Neural cell (in vitro differentiated cells): ENCODE measurements at regions not wholly inside any gene's neighbourhood (a gene's known extent, or its start where the extent isn't known, plus 50 kb on each side); places are given as distances from the start of the nearest gene placed in this dataset.

ENCODE experiments used
- H2AFZ ChIP-seq: fragments of 200-600, 300-800 bp; sonication (generic), shearing (Covaris generic); 2 replicates; pipeline ENCODE4 v1.6.0; 2014; ENCODE audit warnings: low read depth, mild to moderate bottlenecking, antibody characterized with exemption, low read length, moderate library complexity
- H3F3A ChIP-seq: fragments of 200-600 bp; shearing (Covaris generic); 2 replicates; pipeline ENCODE4 v1.6.1; 2016; ENCODE audit warnings: mild to moderate bottlenecking, moderate library complexity, mixed read lengths, antibody characterized with exemption, low read length; ENCODE audit not compliant: insufficient read depth, poor library complexity, severe bottlenecking
- H3K27ac ChIP-seq: fragments of 200-600, 300-800 bp; sonication (generic), shearing (Covaris generic); 2 replicates; pipeline ENCODE4 v1.5.1; 2014; ENCODE audit warnings: mild to moderate bottlenecking, low read length, moderate library complexity
- H3K27me3 ChIP-seq: fragments of 300-800, 200-600 bp; sonication (generic), shearing (Covaris generic); 2 replicates; pipeline ENCODE4 v1.6.0; 2014; ENCODE audit warnings: mild to moderate bottlenecking, low read depth, low read length, moderate library complexity; ENCODE audit not compliant: insufficient read depth
- H3K36me3 ChIP-seq: fragments of 300-800, 200-600 bp; sonication (generic), shearing (Covaris generic); 2 replicates; pipeline ENCODE4 v1.5.1; 2014; ENCODE audit warnings: mild to moderate bottlenecking, antibody characterized with exemption, low read length, moderate library complexity; ENCODE audit not compliant: insufficient read depth
- H3K4me2 ChIP-seq: fragments of 300-800, 200-600 bp; sonication (generic), shearing (Covaris generic); 2 replicates; pipeline ENCODE4 v1.6.0; 2014; ENCODE audit warnings: mild to moderate bottlenecking, low read length
- H3K4me3 ChIP-seq: fragments of 300-800, 200-600 bp; sonication (generic), shearing (Covaris generic); 2 replicates; pipeline ENCODE4 v1.5.1; 2014; ENCODE audit warnings: mild to moderate bottlenecking, low read length, moderate library complexity
- H3K79me2 ChIP-seq: fragments of 200-600 bp; shearing (Covaris generic); replicated peaks from 2 replicates; pipeline ENCODE4 v1.6.0; 2014; ENCODE audit warnings: mild to moderate bottlenecking, low read length, moderate library complexity; ENCODE audit not compliant: insufficient read depth
- H3K9ac ChIP-seq: fragments of 300-800, 200-600 bp; sonication (generic), shearing (Covaris generic); 2 replicates; pipeline ENCODE4 v1.6.1; 2016; ENCODE audit warnings: mild to moderate bottlenecking, low read length, mixed read lengths
- H3K9me2 ChIP-seq: fragments of 200-600 bp; shearing (Covaris generic); 2 replicates; pipeline ENCODE4 v1.6.1; 2016; ENCODE audit warnings: mild to moderate bottlenecking, low read length, mixed read lengths; ENCODE audit not compliant: insufficient read depth
- H3K9me3 ChIP-seq: fragments of 200-600, 300-800 bp; sonication (generic), shearing (Covaris generic); 2 replicates; pipeline ENCODE4 v1.6.1; 2016; ENCODE audit warnings: mild to moderate bottlenecking, mixed run types, low read length, moderate library complexity, mixed read lengths
- H4K20me1 ChIP-seq: fragments of 200-600 bp; shearing (Covaris generic); 2 replicates; pipeline ENCODE4 v1.6.1; 2016; ENCODE audit warnings: mild to moderate bottlenecking, mixed run types; ENCODE audit not compliant: insufficient read depth
- EP300 ChIP-seq: fragments of 450-650 bp; conservative IDR thresholded peaks from 2 replicates; pipeline ENCODE4 v1.6.1; 2014; ENCODE audit warnings: antibody characterized with exemption, mild to moderate bottlenecking, moderate library complexity; ENCODE audit not compliant: poor library complexity, severe bottlenecking
- EZH2 ChIP-seq: fragments of 200-600, 300-800 bp; shearing (Covaris generic), sonication (generic); IDR thresholded peaks from 2 replicates; pipeline ENCODE4 v1.6.1; 2014; ENCODE audit warnings: antibody characterized with exemption, low read length, borderline replicate concordance, mild to moderate bottlenecking; ENCODE audit not compliant: insufficient read depth, poor library complexity, severe bottlenecking
- MXI1 ChIP-seq: fragments of 450-650 bp; conservative IDR thresholded peaks from 2 replicates; pipeline ENCODE4 v1.6.1; 2014; ENCODE audit warnings: antibody characterized with exemption, mild to moderate bottlenecking; ENCODE audit not compliant: poor library complexity, severe bottlenecking
- POLR2AphosphoS5 ChIP-seq: IDR thresholded peaks from 2 replicates; pipeline ENCODE4 v1.6.1; 2012
- RAD21 ChIP-seq: fragments of 450-650 bp; conservative IDR thresholded peaks from 2 replicates; pipeline ENCODE4 v1.6.1; 2014; ENCODE audit warnings: antibody characterized with exemption, mild to moderate bottlenecking, moderate library complexity
- SMC3 ChIP-seq: fragments of 450-650 bp; conservative IDR thresholded peaks from 2 replicates; pipeline ENCODE4 v1.6.1; 2014; ENCODE audit warnings: antibody characterized with exemption, mild to moderate bottlenecking, moderate library complexity; ENCODE audit not compliant: poor library complexity
- TAF1 ChIP-seq: IDR thresholded peaks from 2 replicates; pipeline ENCODE4 v1.6.1; 2012; ENCODE audit warnings: low read depth
- TF ChIP-seq, protein P1 (sequence below): fragments of 450-650 bp; IDR thresholded peaks from 2 replicates; pipeline ENCODE4 v1.5.1; 2014; ENCODE audit warnings: antibody characterized with exemption, mild to moderate bottlenecking, moderate library complexity; ENCODE audit not compliant: poor library complexity, severe bottlenecking
- TF ChIP-seq, protein P2 (sequence below): IDR thresholded peaks from 2 replicates; pipeline ENCODE4 v1.6.1; 2012; ENCODE audit warnings: borderline replicate concordance

DNA sequence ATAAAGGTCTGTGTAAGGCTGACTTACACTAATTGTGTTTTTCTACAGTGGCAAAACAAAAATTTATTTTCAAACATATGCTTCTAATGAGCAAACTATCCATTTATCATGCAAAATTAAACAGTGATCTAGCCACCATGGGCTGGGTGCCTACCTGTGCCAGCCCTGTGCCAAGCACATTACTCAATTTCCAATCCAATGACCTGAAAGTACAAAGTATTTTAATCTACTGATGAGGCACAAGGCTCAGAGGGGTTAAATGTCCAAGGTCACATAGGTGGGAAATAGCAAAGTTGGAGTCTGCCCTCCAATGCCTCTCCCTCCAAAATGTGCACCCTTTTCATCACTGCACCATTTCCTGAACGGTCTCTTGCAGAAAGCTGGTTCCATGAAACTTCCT lies 279.1 kb upstream of the FMN2 start:
- no peaks in the 10 kb centered on the region for H3K36me3 ChIP-seq
- TF ChIP-seq EP300 = no peak
- no peak for TF ChIP-seq EZH2
- H3F3A ChIP-seq = no peaks in the 10 kb centered on the region
- no peak overlapping the region for H3K9ac ChIP-seq
- H3K4me3 ChIP-seq = no peak overlapping the region
- peak overlapping the region; percentile 72 for H3K27ac ChIP-seq
- no peaks in the 10 kb centered on the region for H3K79me2 ChIP-seq
- no peaks in the 10 kb centered on the region for H3K9me2 ChIP-seq
- H2AFZ ChIP-seq = no peak overlapping the region
- H3K4me2 ChIP-seq = no peak overlapping the region
- H3K27me3 ChIP-seq = no peaks in the 10 kb centered on the region
- no peaks in the 10 kb centered on the region for H4K20me1 ChIP-seq
- H3K9me3 ChIP-seq = no peaks in the 10 kb centered on the region

DNA sequence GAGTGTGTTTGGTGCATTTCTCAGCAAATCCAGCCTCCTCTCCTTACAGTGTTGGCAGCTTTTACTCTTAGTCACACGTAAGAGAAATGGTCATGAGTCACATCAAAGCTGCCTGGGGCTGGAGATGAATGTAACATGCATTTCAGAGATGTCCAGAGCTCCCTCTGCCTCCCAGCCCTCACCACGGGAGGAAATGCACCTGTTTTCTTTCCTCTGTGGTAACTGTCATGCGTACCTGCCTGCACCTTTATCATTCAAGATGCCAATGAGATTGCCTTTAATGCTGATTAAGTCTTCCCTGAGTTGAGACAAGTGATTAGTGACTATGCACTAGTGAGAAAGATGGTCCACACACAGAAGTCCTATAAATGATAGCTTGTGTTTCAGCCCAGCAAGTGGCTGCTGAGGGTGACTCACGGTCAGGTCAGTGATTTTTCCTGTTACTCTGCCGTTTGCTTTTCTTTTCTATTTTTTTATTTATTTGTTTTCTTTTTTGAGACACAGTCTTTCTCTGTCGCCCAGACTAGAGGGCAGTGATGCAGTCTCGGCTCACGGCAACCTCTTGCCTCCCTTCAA lies 277.3 kb upstream of the FMN2 start:
- Histone ChIP-seq H4K20me1 (no peaks in the 10 kb centered on the region), H3K27ac (no peak overlapping the region), H3K9me3 (no peaks in the 10 kb centered on the region), H3F3A (no peaks in the 10 kb centered on the region), H3K36me3 (no peaks in the 10 kb centered on the region), H3K9me2 (no peaks in the 10 kb centered on the region), H3K9ac (no peak overlapping the region), H2AFZ (no peak overlapping the region), H3K4me3 (no peak overlapping the region), H3K79me2 (no peaks in the 10 kb centered on the region), H3K27me3 (no peaks in the 10 kb centered on the region), H3K4me2 (no peak overlapping the region)
- TF ChIP-seq MXI1 = no peak
- no peak for TF ChIP-seq SMC3
- no peak for TF ChIP-seq POLR2AphosphoS5
- TF ChIP-seq RAD21 = no peak
- no peak for TF ChIP-seq EZH2
- TF ChIP-seq, protein P1, sequence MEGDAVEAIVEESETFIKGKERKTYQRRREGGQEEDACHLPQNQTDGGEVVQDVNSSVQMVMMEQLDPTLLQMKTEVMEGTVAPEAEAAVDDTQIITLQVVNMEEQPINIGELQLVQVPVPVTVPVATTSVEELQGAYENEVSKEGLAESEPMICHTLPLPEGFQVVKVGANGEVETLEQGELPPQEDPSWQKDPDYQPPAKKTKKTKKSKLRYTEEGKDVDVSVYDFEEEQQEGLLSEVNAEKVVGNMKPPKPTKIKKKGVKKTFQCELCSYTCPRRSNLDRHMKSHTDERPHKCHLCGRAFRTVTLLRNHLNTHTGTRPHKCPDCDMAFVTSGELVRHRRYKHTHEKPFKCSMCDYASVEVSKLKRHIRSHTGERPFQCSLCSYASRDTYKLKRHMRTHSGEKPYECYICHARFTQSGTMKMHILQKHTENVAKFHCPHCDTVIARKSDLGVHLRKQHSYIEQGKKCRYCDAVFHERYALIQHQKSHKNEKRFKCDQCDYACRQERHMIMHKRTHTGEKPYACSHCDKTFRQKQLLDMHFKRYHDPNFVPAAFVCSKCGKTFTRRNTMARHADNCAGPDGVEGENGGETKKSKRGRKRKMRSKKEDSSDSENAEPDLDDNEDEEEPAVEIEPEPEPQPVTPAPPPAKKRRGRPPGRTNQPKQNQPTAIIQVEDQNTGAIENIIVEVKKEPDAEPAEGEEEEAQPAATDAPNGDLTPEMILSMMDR = no peak
- TF ChIP-seq, protein P2, sequence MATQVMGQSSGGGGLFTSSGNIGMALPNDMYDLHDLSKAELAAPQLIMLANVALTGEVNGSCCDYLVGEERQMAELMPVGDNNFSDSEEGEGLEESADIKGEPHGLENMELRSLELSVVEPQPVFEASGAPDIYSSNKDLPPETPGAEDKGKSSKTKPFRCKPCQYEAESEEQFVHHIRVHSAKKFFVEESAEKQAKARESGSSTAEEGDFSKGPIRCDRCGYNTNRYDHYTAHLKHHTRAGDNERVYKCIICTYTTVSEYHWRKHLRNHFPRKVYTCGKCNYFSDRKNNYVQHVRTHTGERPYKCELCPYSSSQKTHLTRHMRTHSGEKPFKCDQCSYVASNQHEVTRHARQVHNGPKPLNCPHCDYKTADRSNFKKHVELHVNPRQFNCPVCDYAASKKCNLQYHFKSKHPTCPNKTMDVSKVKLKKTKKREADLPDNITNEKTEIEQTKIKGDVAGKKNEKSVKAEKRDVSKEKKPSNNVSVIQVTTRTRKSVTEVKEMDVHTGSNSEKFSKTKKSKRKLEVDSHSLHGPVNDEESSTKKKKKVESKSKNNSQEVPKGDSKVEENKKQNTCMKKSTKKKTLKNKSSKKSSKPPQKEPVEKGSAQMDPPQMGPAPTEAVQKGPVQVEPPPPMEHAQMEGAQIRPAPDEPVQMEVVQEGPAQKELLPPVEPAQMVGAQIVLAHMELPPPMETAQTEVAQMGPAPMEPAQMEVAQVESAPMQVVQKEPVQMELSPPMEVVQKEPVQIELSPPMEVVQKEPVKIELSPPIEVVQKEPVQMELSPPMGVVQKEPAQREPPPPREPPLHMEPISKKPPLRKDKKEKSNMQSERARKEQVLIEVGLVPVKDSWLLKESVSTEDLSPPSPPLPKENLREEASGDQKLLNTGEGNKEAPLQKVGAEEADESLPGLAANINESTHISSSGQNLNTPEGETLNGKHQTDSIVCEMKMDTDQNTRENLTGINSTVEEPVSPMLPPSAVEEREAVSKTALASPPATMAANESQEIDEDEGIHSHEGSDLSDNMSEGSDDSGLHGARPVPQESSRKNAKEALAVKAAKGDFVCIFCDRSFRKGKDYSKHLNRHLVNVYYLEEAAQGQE = no peak
- TF ChIP-seq TAF1 = no peak
- no peak for TF ChIP-seq EP300

DNA sequence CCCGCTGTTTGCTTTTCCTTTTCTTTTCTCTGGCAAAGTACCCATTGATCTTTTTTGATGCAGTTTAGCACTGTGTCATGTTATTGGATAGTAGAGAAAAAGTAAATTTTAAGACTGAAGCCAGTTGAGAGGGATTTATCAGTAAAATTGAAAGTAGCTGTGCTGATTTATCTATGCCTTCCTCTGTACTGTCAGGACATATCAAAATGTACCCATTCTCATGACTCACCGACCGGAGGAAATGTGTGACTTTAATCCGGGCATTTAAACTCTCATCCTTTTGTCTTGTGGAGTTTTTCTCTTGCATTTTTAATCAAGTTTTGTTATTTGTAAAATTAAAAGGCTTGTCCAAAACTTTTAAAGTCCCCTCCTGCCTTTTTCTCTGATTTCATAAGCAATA lies 276.6 kb upstream of the FMN2 start:
- Histone ChIP-seq H3K27me3 (no peaks in the 10 kb centered on the region), H2AFZ (no peak overlapping the region)
- TF ChIP-seq RAD21 = no peak
- TF ChIP-seq POLR2AphosphoS5 = no peak
- TF ChIP-seq TAF1 = no peak
- TF ChIP-seq, protein P1 = no peak
- no peak for TF ChIP-seq SMC3
- no peak for TF ChIP-seq MXI1
- TF ChIP-seq, protein P2 = no peak
- TF ChIP-seq EP300 = no peak
- TF ChIP-seq EZH2 = no peak

More for the DNA sequence above, 276.6 kb upstream of the FMN2 start:
- no peak overlapping the region for H3K9ac ChIP-seq
- H3K9me3 ChIP-seq = no peaks in the 10 kb centered on the region
- H3K79me2 ChIP-seq = no peaks in the 10 kb centered on the region
- H3K9me2 ChIP-seq = no peaks in the 10 kb centered on the region
- H4K20me1 ChIP-seq = no peaks in the 10 kb centered on the region
- H3K36me3 ChIP-seq = no peaks in the 10 kb centered on the region
- no peak overlapping the region for H3K27ac ChIP-seq
- H3K4me3 ChIP-seq = no peak overlapping the region
- H3F3A ChIP-seq = no peaks in the 10 kb centered on the region
- no peak overlapping the region for H3K4me2 ChIP-seq
